GM23338 (cell line): ENCODE measurements at regions not wholly inside any gene's neighbourhood (a gene's known extent, or its start where the extent isn't known, plus 50 kb on each side); places are given as distances from the start of the nearest gene placed in this dataset.

Experiments used
- ATAC-seq: fragments of 200-7000 bp; cut with Tn5 transposase; 3 replicates; pipeline ENCODE4 v1.9.1; 2020
- DNase-seq: peaks from one replicate; pipeline ENCODE4 v3.0.0-alpha.2; 2015; ENCODE audit warnings: low spot score
- H2AFZ ChIP-seq: fragments of 200-600 bp; sonication (generic); 2 replicates; pipeline ENCODE4 v1.8.0; 2016; ENCODE audit warnings: antibody characterized with exemption, mild to moderate bottlenecking, moderate library complexity
- H3F3A ChIP-seq: fragments of 200-600 bp; sonication (generic); replicated peaks from 2 replicates; pipeline ENCODE4 v1.8.0; 2017; ENCODE audit warnings: antibody characterized with exemption, mixed run types, low read depth
- H3K27ac ChIP-seq: fragments of 200-600 bp; sonication (generic); 2 replicates; pipeline ENCODE4 v1.6.1; 2016; ENCODE audit warnings: low read depth
- H3K27me3 ChIP-seq: fragments of 200-600 bp; sonication (generic); 2 replicates; pipeline ENCODE4 v1.8.0; 2016; ENCODE audit warnings: mild to moderate bottlenecking, mixed run types, moderate library complexity; ENCODE audit not compliant: insufficient read depth
- H3K36me3 ChIP-seq: fragments of 200-600 bp; sonication (generic); 2 replicates; pipeline ENCODE4 v1.8.0; 2016; ENCODE audit warnings: mild to moderate bottlenecking; ENCODE audit not compliant: insufficient read depth
- H3K4me1 ChIP-seq: fragments of 200-600 bp; sonication (generic); 2 replicates; pipeline ENCODE4 v1.8.0; 2016; ENCODE audit warnings: mild to moderate bottlenecking, moderate library complexity; ENCODE audit not compliant: insufficient read depth
- H3K4me2 ChIP-seq: fragments of 200-600 bp; sonication (generic); 2 replicates; pipeline ENCODE4 v1.7.1; 2017; ENCODE audit warnings: mixed run types
- H3K4me3 ChIP-seq: fragments of 200-600 bp; sonication (generic); 2 replicates; pipeline ENCODE4 v1.6.1; 2016; ENCODE audit warnings: mixed run types
- H3K79me2 ChIP-seq: fragments of 200-600 bp; sonication (generic); replicated peaks from 2 replicates; pipeline ENCODE4 v1.8.0; 2017; ENCODE audit warnings: mild to moderate bottlenecking; ENCODE audit not compliant: insufficient read depth
- H3K9me2 ChIP-seq: fragments of 200-600 bp; sonication (generic); 2 replicates; pipeline ENCODE4 v1.8.0; 2017; ENCODE audit not compliant: insufficient read depth
- H4K20me1 ChIP-seq: fragments of 200-600 bp; sonication (generic); replicated peaks from 2 replicates; pipeline ENCODE4 v1.8.0; 2017; ENCODE audit warnings: mild to moderate bottlenecking; ENCODE audit not compliant: insufficient read depth
- H3K27ac Mint-ChIP-seq: 2 replicates; pipeline ENCODE4 v1.8.0; 2020; ENCODE audit warnings: inconsistent platforms, mild to moderate bottlenecking, moderate library complexity, mixed read lengths
- H3K27me3 Mint-ChIP-seq: 3 replicates; pipeline ENCODE4 v1.8.0; 2022; ENCODE audit warnings: low read depth, mild to moderate bottlenecking, moderate library complexity, mixed read lengths, inconsistent platforms; ENCODE audit not compliant: insufficient read depth, poor library complexity
- H3K36me3 Mint-ChIP-seq: 3 replicates; pipeline ENCODE4 v1.8.0; 2021; ENCODE audit warnings: low read depth, mild to moderate bottlenecking, inconsistent platforms, moderate library complexity, mixed read lengths
- H3K4me1 Mint-ChIP-seq: 3 replicates; pipeline ENCODE4 v1.8.0; 2020; ENCODE audit warnings: mild to moderate bottlenecking, inconsistent platforms, mixed read lengths
- H3K4me3 Mint-ChIP-seq: 3 replicates; pipeline ENCODE4 v1.8.0; 2021; ENCODE audit warnings: moderate library complexity, mild to moderate bottlenecking, inconsistent platforms, mixed read lengths
- H3K9me3 Mint-ChIP-seq: 3 replicates; pipeline ENCODE4 v1.8.0; 2020; ENCODE audit warnings: moderate library complexity, mild to moderate bottlenecking, inconsistent platforms, mixed read lengths
- CREB1 ChIP-seq: fragments of 250-450 bp; sonication (Bioruptor Pico); IDR thresholded peaks from 2 replicates; pipeline ENCODE4 v1.5.0; 2020; ENCODE audit warnings: low read depth, mild to moderate bottlenecking, moderate library complexity
- EZH2 ChIP-seq: fragments of 200-600 bp; sonication (generic); IDR thresholded peaks from one replicate; pipeline ENCODE4 v1.8.0; 2017; ENCODE audit warnings: antibody characterized with exemption, mild to moderate bottlenecking, low read depth; ENCODE audit not compliant: unreplicated experiment
- EZH2phosphoT487 ChIP-seq: fragments of 200-600 bp; sonication (generic); IDR thresholded peaks from one replicate; pipeline ENCODE4 v1.8.1; 2018; ENCODE audit warnings: antibody characterized with exemption; ENCODE audit not compliant: unreplicated experiment
- JUNB ChIP-seq: IDR thresholded peaks from one replicate; pipeline ENCODE4 v1.6.1; 2016; ENCODE audit warnings: antibody characterized with exemption; ENCODE audit not compliant: unreplicated experiment
- NANOG ChIP-seq: IDR thresholded peaks from 2 replicates; pipeline ENCODE4 v1.6.1; 2016; ENCODE audit warnings: antibody characterized with exemption, borderline replicate concordance
- POLR2AphosphoS5 ChIP-seq: IDR thresholded peaks from 2 replicates; pipeline ENCODE4 v1.6.1; 2016; ENCODE audit warnings: antibody characterized with exemption, low read depth
- STAT1 ChIP-seq: IDR thresholded peaks from one replicate; pipeline ENCODE4 v1.6.1; 2016; ENCODE audit warnings: antibody characterized with exemption; ENCODE audit not compliant: unreplicated experiment
- ZNF114 ChIP-seq: fragments of 250-450 bp; sonication (Bioruptor Pico); IDR thresholded peaks from 2 replicates; pipeline ENCODE4 v1.5.0; 2020; ENCODE audit warnings: mild to moderate bottlenecking, moderate library complexity
- ZNF331 ChIP-seq: fragments of 250-450 bp; sonication (Bioruptor Pico); IDR thresholded peaks from 2 replicates; pipeline ENCODE4 v1.5.0; 2020; ENCODE audit warnings: low read depth, mild to moderate bottlenecking, moderate library complexity
- TF ChIP-seq, protein P1 (sequence below): IDR thresholded peaks from one replicate; pipeline ENCODE4 v1.6.1; 2018; ENCODE audit warnings: antibody characterized with exemption; ENCODE audit not compliant: unreplicated experiment
- TF ChIP-seq, protein P2 (sequence below): IDR thresholded peaks from 2 replicates; pipeline ENCODE4 v1.6.1; 2016; ENCODE audit warnings: antibody characterized with exemption
- TF ChIP-seq, protein P3 (sequence below), 2 experiments: fragments of 200-600 bp in 1 of 2; sonication (generic) in 1 of 2; conservative IDR thresholded peaks; 2 replicates each; pipeline versions ENCODE4 v1.5.1 to v1.6.1; 2016 to 2017; ENCODE audit warnings: antibody characterized with exemption in 2 of 2, low read depth in 2 of 2, mild to moderate bottlenecking in 2 of 2, moderate library complexity in 1 of 2
- TF ChIP-seq, protein P4 (sequence below): fragments of 250-450 bp; sonication (Bioruptor Pico); IDR thresholded peaks from 2 replicates; pipeline ENCODE4 v1.5.0; 2020; ENCODE audit warnings: mild to moderate bottlenecking, moderate library complexity

DNA sequence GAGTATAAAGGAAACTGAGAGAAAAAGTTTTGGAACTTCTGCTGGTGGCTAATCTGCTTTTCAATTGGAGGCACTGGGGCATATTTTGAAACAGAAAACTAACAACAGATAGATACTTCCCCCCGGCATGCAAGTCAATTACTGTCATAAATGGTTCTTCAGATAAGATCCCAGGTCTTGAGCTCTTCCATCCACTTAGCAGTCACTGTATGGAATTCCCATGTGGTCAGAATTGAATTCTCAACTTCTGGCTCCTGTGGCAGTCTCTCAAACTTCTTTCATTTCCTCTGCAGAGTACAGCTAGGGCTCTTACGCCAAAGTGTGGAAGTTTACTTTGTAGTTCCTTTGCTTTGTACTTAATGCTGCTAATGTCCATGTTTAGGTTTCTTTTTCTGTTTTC is 452.2 kb downstream of the IPO8 start:
- Mint-ChIP-seq H3K4me3 (no peak overlapping the region), H3K4me1 (no peaks in the 10 kb centered on the region), H3K9me3 (no peaks in the 10 kb centered on the region), H3K27me3 (no peaks in the 10 kb centered on the region), H3K36me3 (no peaks in the 10 kb centered on the region), H3K27ac (no peak overlapping the region)
- Histone ChIP-seq H3F3A (no peaks in the 10 kb centered on the region), H3K36me3 (no peaks in the 10 kb centered on the region), H3K9me2 (no peaks in the 10 kb centered on the region; the same call in 1 of the 2 replicates), H2AFZ (no peak overlapping the region), H3K4me2 (no peak overlapping the region), H3K4me1 (no peaks in the 10 kb centered on the region), H4K20me1 (no peaks in the 10 kb centered on the region), H3K4me3 (no peak overlapping the region), H3K27me3 (no peaks in the 10 kb centered on the region), H3K79me2 (no peaks in the 10 kb centered on the region), H3K27ac (no peak overlapping the region)
- TF ChIP-seq POLR2AphosphoS5 (no peak), NANOG (no peak), CREB1 (CRISPR knock-in tag) (no peak), JUNB (no peak), EZH2phosphoT487 (no peak), EZH2 (no peak), ZNF331 (CRISPR knock-in tag) (no peak), STAT1 (no peak), ZNF114 (CRISPR knock-in tag) (no peak)
- TF ChIP-seq, protein P1, sequence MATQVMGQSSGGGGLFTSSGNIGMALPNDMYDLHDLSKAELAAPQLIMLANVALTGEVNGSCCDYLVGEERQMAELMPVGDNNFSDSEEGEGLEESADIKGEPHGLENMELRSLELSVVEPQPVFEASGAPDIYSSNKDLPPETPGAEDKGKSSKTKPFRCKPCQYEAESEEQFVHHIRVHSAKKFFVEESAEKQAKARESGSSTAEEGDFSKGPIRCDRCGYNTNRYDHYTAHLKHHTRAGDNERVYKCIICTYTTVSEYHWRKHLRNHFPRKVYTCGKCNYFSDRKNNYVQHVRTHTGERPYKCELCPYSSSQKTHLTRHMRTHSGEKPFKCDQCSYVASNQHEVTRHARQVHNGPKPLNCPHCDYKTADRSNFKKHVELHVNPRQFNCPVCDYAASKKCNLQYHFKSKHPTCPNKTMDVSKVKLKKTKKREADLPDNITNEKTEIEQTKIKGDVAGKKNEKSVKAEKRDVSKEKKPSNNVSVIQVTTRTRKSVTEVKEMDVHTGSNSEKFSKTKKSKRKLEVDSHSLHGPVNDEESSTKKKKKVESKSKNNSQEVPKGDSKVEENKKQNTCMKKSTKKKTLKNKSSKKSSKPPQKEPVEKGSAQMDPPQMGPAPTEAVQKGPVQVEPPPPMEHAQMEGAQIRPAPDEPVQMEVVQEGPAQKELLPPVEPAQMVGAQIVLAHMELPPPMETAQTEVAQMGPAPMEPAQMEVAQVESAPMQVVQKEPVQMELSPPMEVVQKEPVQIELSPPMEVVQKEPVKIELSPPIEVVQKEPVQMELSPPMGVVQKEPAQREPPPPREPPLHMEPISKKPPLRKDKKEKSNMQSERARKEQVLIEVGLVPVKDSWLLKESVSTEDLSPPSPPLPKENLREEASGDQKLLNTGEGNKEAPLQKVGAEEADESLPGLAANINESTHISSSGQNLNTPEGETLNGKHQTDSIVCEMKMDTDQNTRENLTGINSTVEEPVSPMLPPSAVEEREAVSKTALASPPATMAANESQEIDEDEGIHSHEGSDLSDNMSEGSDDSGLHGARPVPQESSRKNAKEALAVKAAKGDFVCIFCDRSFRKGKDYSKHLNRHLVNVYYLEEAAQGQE = no peak
- TF ChIP-seq, protein P2, sequence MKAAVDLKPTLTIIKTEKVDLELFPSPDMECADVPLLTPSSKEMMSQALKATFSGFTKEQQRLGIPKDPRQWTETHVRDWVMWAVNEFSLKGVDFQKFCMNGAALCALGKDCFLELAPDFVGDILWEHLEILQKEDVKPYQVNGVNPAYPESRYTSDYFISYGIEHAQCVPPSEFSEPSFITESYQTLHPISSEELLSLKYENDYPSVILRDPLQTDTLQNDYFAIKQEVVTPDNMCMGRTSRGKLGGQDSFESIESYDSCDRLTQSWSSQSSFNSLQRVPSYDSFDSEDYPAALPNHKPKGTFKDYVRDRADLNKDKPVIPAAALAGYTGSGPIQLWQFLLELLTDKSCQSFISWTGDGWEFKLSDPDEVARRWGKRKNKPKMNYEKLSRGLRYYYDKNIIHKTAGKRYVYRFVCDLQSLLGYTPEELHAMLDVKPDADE = no peak
- TF ChIP-seq, protein P3, sequence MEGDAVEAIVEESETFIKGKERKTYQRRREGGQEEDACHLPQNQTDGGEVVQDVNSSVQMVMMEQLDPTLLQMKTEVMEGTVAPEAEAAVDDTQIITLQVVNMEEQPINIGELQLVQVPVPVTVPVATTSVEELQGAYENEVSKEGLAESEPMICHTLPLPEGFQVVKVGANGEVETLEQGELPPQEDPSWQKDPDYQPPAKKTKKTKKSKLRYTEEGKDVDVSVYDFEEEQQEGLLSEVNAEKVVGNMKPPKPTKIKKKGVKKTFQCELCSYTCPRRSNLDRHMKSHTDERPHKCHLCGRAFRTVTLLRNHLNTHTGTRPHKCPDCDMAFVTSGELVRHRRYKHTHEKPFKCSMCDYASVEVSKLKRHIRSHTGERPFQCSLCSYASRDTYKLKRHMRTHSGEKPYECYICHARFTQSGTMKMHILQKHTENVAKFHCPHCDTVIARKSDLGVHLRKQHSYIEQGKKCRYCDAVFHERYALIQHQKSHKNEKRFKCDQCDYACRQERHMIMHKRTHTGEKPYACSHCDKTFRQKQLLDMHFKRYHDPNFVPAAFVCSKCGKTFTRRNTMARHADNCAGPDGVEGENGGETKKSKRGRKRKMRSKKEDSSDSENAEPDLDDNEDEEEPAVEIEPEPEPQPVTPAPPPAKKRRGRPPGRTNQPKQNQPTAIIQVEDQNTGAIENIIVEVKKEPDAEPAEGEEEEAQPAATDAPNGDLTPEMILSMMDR (conservative IDR thresholded peaks at IDR 0.05; ENCODE audit: low read depth in 2 of 2) = no peak
- TF ChIP-seq, protein P4, sequence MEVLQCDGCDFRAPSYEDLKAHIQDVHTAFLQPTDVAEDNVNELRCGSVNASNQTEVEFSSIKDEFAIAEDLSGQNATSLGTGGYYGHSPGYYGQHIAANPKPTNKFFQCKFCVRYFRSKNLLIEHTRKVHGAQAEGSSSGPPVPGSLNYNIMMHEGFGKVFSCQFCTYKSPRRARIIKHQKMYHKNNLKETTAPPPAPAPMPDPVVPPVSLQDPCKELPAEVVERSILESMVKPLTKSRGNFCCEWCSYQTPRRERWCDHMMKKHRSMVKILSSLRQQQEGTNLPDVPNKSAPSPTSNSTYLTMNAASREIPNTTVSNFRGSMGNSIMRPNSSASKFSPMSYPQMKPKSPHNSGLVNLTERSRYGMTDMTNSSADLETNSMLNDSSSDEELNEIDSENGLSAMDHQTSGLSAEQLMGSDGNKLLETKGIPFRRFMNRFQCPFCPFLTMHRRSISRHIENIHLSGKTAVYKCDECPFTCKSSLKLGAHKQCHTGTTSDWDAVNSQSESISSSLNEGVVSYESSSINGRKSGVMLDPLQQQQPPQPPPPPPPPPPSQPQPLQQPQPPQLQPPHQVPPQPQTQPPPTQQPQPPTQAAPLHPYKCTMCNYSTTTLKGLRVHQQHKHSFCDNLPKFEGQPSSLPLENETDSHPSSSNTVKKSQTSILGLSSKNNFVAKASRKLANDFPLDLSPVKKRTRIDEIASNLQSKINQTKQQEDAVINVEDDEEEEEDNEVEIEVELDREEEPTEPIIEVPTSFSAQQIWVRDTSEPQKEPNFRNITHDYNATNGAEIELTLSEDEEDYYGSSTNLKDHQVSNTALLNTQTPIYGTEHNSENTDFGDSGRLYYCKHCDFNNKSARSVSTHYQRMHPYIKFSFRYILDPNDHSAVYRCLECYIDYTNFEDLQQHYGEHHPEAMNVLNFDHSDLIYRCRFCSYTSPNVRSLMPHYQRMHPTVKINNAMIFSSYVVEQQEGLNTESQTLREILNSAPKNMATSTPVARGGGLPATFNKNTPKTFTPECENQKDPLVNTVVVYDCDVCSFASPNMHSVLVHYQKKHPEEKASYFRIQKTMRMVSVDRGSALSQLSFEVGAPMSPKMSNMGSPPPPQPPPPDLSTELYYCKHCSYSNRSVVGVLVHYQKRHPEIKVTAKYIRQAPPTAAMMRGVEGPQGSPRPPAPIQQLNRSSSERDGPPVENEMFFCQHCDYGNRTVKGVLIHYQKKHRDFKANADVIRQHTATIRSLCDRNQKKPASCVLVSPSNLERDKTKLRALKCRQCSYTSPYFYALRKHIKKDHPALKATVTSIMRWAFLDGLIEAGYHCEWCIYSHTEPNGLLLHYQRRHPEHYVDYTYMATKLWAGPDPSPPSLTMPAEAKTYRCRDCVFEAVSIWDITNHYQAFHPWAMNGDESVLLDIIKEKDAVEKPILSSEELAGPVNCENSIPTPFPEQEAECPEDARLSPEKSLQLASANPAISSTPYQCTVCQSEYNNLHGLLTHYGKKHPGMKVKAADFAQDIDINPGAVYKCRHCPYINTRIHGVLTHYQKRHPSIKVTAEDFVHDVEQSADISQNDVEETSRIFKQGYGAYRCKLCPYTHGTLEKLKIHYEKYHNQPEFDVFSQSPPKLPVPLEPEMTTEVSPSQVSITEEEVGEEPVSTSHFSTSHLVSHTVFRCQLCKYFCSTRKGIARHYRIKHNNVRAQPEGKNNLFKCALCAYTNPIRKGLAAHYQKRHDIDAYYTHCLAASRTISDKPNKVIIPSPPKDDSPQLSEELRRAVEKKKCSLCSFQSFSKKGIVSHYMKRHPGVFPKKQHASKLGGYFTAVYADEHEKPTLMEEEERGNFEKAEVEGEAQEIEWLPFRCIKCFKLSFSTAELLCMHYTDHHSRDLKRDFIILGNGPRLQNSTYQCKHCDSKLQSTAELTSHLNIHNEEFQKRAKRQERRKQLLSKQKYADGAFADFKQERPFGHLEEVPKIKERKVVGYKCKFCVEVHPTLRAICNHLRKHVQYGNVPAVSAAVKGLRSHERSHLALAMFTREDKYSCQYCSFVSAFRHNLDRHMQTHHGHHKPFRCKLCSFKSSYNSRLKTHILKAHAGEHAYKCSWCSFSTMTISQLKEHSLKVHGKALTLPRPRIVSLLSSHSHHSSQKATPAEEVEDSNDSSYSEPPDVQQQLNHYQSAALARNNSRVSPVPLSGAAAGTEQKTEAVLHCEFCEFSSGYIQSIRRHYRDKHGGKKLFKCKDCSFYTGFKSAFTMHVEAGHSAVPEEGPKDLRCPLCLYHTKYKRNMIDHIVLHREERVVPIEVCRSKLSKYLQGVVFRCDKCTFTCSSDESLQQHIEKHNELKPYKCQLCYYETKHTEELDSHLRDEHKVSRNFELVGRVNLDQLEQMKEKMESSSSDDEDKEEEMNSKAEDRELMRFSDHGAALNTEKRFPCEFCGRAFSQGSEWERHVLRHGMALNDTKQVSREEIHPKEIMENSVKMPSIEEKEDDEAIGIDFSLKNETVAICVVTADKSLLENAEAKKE = no peak
- ATAC-seq (no peak), DNase-seq (no peak)
